ENCODE measurements at regions not wholly inside any gene's neighbourhood (a gene's known extent, or its start where the extent isn't known, plus 50 kb on each side); places are given as distances from the start of the nearest gene placed in this dataset.

GRCh38 chr4:100075486-100076270 is 114.6 kb downstream of the DDIT4L start:
- Mint-ChIP-seq H3K36me3 (peaks cover 0 to 4% (median 0%) of the 10 kb centered on the region in 3 donors), H3K4me1 (peaks cover 16 to 19% of the 10 kb centered on the region in 2 donors), H3K9me3 (no peaks in the 10 kb centered on the region), H3K27ac (no peak overlapping the region), H3K27me3 (ENCODE audit: low read depth in 3 of 3) (peaks cover 0 to 4% (median 2%) of the 10 kb centered on the region in 3 donors), H3K4me3 (no peak overlapping the region)
- DNase-seq, result no peak

- Mint-ChIP-seq H3K4me3 (no peak overlapping the region), H3K9me3 (no peaks in the 10 kb centered on the region), H3K4me1 (peaks cover 13 to 15% of the 10 kb centered on the region in 2 donors), H3K27me3 (ENCODE audit: low read depth in 3 of 3) (peaks cover 0 to 4% (median 2%) of the 10 kb centered on the region in 3 donors), H3K27ac (no peak overlapping the region), H3K36me3 (peaks cover 0 to 4% (median 0%) of the 10 kb centered on the region in 3 donors)
- no peak for DNase-seq
Measured at GRCh38 chr4:100075056-100075455, 115.2 kb downstream of the DDIT4L start.

GRCh38 chr4:100071506-100071905 is 118.8 kb downstream of the DDIT4L start:
- no peaks in the 10 kb centered on the region for H3K9me3 Mint-ChIP-seq
- no peak overlapping the region for H3K4me3 Mint-ChIP-seq
- no peaks in the 10 kb centered on the region for H3K4me1 Mint-ChIP-seq
- peaks cover 2 to 4% (median 3%) of the 10 kb centered on the region in 3 donors for H3K27me3 Mint-ChIP-seq (ENCODE audit: low read depth in 3 of 3)
- no peak for DNase-seq
- H3K27ac Mint-ChIP-seq, result no peak overlapping the region
- peaks cover 0 to 4% (median 0%) of the 10 kb centered on the region in 3 donors for H3K36me3 Mint-ChIP-seq

- Mint-ChIP-seq H3K4me3 (no peak overlapping the region), H3K36me3 (peaks cover 0 to 4% (median 0%) of the 10 kb centered on the region in 3 donors), H3K27me3 (ENCODE audit: low read depth in 3 of 3) (peaks cover 3 to 6% (median 5%) of the 10 kb centered on the region in 3 donors), H3K27ac (no peak overlapping the region), H3K9me3 (no peaks in the 10 kb centered on the region), H3K4me1 (no peaks in the 10 kb centered on the region)
- DNase-seq, result no peak
Measured at GRCh38 chr4:100070868-100071267, 119.4 kb downstream of the DDIT4L start.

- H3K27ac Mint-ChIP-seq, result no peak overlapping the region
- DNase-seq, result no peak
- no peaks in the 10 kb centered on the region for H3K36me3 Mint-ChIP-seq
- H3K27me3 Mint-ChIP-seq (ENCODE audit: low read depth in 3 of 3), result peaks cover 2 to 5% (median 3%) of the 10 kb centered on the region in 3 donors
- H3K4me1 Mint-ChIP-seq, result no peaks in the 10 kb centered on the region
- H3K4me3 Mint-ChIP-seq, result no peak overlapping the region
- no peaks in the 10 kb centered on the region for H3K9me3 Mint-ChIP-seq
Measured at GRCh38 chr4:100069207-100069606, 119.1 kb upstream of the H2AZ1 start.

GRCh38 chr4:100067255-100067654 is 117.2 kb upstream of the H2AZ1 start:
- H3K4me1 Mint-ChIP-seq, result no peaks in the 10 kb centered on the region
- peaks cover 3 to 7% (median 5%) of the 10 kb centered on the region in 3 donors for H3K27me3 Mint-ChIP-seq (ENCODE audit: low read depth in 3 of 3)
- H3K9me3 Mint-ChIP-seq, result no peaks in the 10 kb centered on the region
- no peak for DNase-seq
- H3K4me3 Mint-ChIP-seq, result no peak overlapping the region
- no peak overlapping the region for H3K27ac Mint-ChIP-seq
- H3K36me3 Mint-ChIP-seq, result no peaks in the 10 kb centered on the region

- Mint-ChIP-seq H3K4me3 (no peak overlapping the region), H3K36me3 (no peaks in the 10 kb centered on the region), H3K27me3 (ENCODE audit: low read depth in 3 of 3) (peaks cover 0 to 10% (median 6%) of the 10 kb centered on the region in 3 donors), H3K4me1 (no peaks in the 10 kb centered on the region), H3K27ac (no peak overlapping the region), H3K9me3 (peaks cover 0 to 2% (median 0%) of the 10 kb centered on the region in 6 donors)
- DNase-seq, result no peak
Measured at GRCh38 chr4:100063355-100063754, 113.3 kb upstream of the H2AZ1 start.

GRCh38 chr4:100062921-100063320 is 112.8 kb upstream of the H2AZ1 start:
- H3K4me3 Mint-ChIP-seq, result no peak overlapping the region
- peaks cover 0 to 10% (median 6%) of the 10 kb centered on the region in 3 donors for H3K27me3 Mint-ChIP-seq (ENCODE audit: low read depth in 3 of 3)
- peaks cover 0 to 2% (median 0%) of the 10 kb centered on the region in 6 donors for H3K9me3 Mint-ChIP-seq
- no peaks in the 10 kb centered on the region for H3K4me1 Mint-ChIP-seq
- no peak for DNase-seq
- no peaks in the 10 kb centered on the region for H3K36me3 Mint-ChIP-seq
- no peak overlapping the region for H3K27ac Mint-ChIP-seq

- H3K4me3 Mint-ChIP-seq, result no peak overlapping the region
- H3K9me3 Mint-ChIP-seq, result peaks cover 0 to 2% (median 0%) of the 10 kb centered on the region in 6 donors
- peaks cover 0 to 10% (median 6%) of the 10 kb centered on the region in 3 donors for H3K27me3 Mint-ChIP-seq (ENCODE audit: low read depth in 3 of 3)
- no peaks in the 10 kb centered on the region for H3K4me1 Mint-ChIP-seq
- DNase-seq, result no peak
- H3K36me3 Mint-ChIP-seq, result no peaks in the 10 kb centered on the region
- no peak overlapping the region for H3K27ac Mint-ChIP-seq
Measured at GRCh38 chr4:100061835-100062234, 111.8 kb upstream of the H2AZ1 start.

- H3K4me3 Mint-ChIP-seq, result no peak overlapping the region
- no peaks in the 10 kb centered on the region for H3K4me1 Mint-ChIP-seq
- H3K27me3 Mint-ChIP-seq (ENCODE audit: low read depth in 3 of 3), result peaks cover under 1 to 8% (median 4%) of the 10 kb centered on the region in 3 donors
- no peak overlapping the region for H3K27ac Mint-ChIP-seq
- peaks cover 0 to 2% (median 0%) of the 10 kb centered on the region in 6 donors for H3K9me3 Mint-ChIP-seq
- H3K36me3 Mint-ChIP-seq, result no peaks in the 10 kb centered on the region
- DNase-seq, result no peak
Measured at GRCh38 chr4:100060765-100061416, 110.8 kb upstream of the H2AZ1 start.

- H3K27ac Mint-ChIP-seq, result no peak overlapping the region
- peaks cover 3 to 9% (median 4%) of the 10 kb centered on the region in 3 donors for H3K27me3 Mint-ChIP-seq (ENCODE audit: low read depth in 3 of 3)
- H3K9me3 Mint-ChIP-seq, result peaks cover 0 to 2% (median 0%) of the 10 kb centered on the region in 6 donors
- no peak overlapping the region for H3K4me3 Mint-ChIP-seq
- no peaks in the 10 kb centered on the region for H3K4me1 Mint-ChIP-seq
- no peak for DNase-seq
- no peaks in the 10 kb centered on the region for H3K36me3 Mint-ChIP-seq
Measured at GRCh38 chr4:100059467-100059866, 109.4 kb upstream of the H2AZ1 start.

- no peak for DNase-seq
- H3K4me3 Mint-ChIP-seq, result no peak overlapping the region
Measured at GRCh38 chr4:100056701-100057100, 106.6 kb upstream of the H2AZ1 start.

GRCh38 chr4:100054071-100054470 is 104.0 kb upstream of the H2AZ1 start:
- Mint-ChIP-seq H3K4me3 (no peak overlapping the region), H3K4me1 (no peaks in the 10 kb centered on the region), H3K36me3 (no peaks in the 10 kb centered on the region), H3K27me3 (ENCODE audit: low read depth in 3 of 3) (peaks cover 3 to 13% (median 5%) of the 10 kb centered on the region in 3 donors), H3K27ac (no peak overlapping the region), H3K9me3 (no peaks in the 10 kb centered on the region)
- DNase-seq, result no peak

More at GRCh38 chr4:100056701-100057100, 106.6 kb upstream of the H2AZ1 start:
- peaks cover 3 to 6% (median 5%) of the 10 kb centered on the region in 3 donors for H3K27me3 Mint-ChIP-seq (ENCODE audit: low read depth in 3 of 3)
- no peaks in the 10 kb centered on the region for H3K36me3 Mint-ChIP-seq
- H3K27ac Mint-ChIP-seq, result no peak overlapping the region
- no peaks in the 10 kb centered on the region for H3K9me3 Mint-ChIP-seq
- no peaks in the 10 kb centered on the region for H3K4me1 Mint-ChIP-seq

GRCh38 chr4:100049872-100050271 is 99.8 kb upstream of the H2AZ1 start:
- H3K4me1 Mint-ChIP-seq, result no peaks in the 10 kb centered on the region
- DNase-seq, result no peak
- H3K9me3 Mint-ChIP-seq, result no peaks in the 10 kb centered on the region
- no peaks in the 10 kb centered on the region for H3K36me3 Mint-ChIP-seq
- H3K4me3 Mint-ChIP-seq, result no peak overlapping the region
- H3K27ac Mint-ChIP-seq, result no peak overlapping the region
- H3K27me3 Mint-ChIP-seq (ENCODE audit: low read depth in 3 of 3), result peaks cover 0 to 10% (median 3%) of the 10 kb centered on the region in 3 donors

Measured in immature natural killer cell (primary cell).